ENCODE measurements at regions not wholly inside any gene's neighbourhood (a gene's known extent, or its start where the extent isn't known, plus 50 kb on each side); places are given as distances from the start of the nearest gene placed in this dataset.

GRCh38 chr1:199687321-199687720 lies 340.2 kb upstream of the NR5A2 start:
- no peak for FAIRE-seq
- no peak for ATAC-seq
- H3K27me3 ChIP-seq = no peaks in the 10 kb centered on the region
- WGBS, 2 donors = 87 to 90% methylated on average over 4 of the region's 4 CpGs
- H3K4me3 ChIP-seq = no peak overlapping the region
- peaks cover 8 to 9% (median 9%) of the 10 kb centered on the region in 3 donors for H3K4me1 ChIP-seq
- H3K36me3 ChIP-seq = no peaks in the 10 kb centered on the region
- DNase-seq = no peak
- intact Hi-C loops (cut with DNase I) = loop anchor here in 2 of 3 donors (10.0 kb wide), 2 partner anchors 357 to 817 kb away; no protein-coding TSS in a partner anchor
- H3K9me3 ChIP-seq = no peaks in the 10 kb centered on the region
- no peak for TF ChIP-seq CTCF (IDR thresholded peaks at IDR 0.05)
- no peak overlapping the region for H3K27ac ChIP-seq

- intact Hi-C loops (cut with DNase I) = loop anchor here in 2 of 3 donors (10.0 kb wide), 2 partner anchors 357 to 817 kb away; no protein-coding TSS in a partner anchor
- DNase-seq (peak in 1 of 6 donors; percentile 13), FAIRE-seq (no peak), ATAC-seq (peak in 2 of 4 donors; percentile 33 to 38)
- Histone ChIP-seq H3K9me3 (no peaks in the 10 kb centered on the region), H3K36me3 (no peaks in the 10 kb centered on the region), H3K27ac (no peak overlapping the region), H3K27me3 (no peaks in the 10 kb centered on the region), H3K4me1 (peaks cover 7 to 9% (median 9%) of the 10 kb centered on the region in 3 donors), H3K4me3 (no peak overlapping the region)
- WGBS, 2 donors = 47 to 53% methylated on average over 3 of the region's 3 CpGs
- no peak for TF ChIP-seq CTCF (IDR thresholded peaks at IDR 0.05)
Measured at GRCh38 chr1:199688133-199688676, 339.3 kb upstream of the NR5A2 start.

GRCh38 chr1:199688774-199689173 lies 338.7 kb upstream of the NR5A2 start:
- Histone ChIP-seq H3K27ac (no peak overlapping the region), H3K9me3 (no peaks in the 10 kb centered on the region), H3K27me3 (no peaks in the 10 kb centered on the region), H3K4me3 (no peak overlapping the region), H3K4me1 (peaks cover 2 to 9% (median 9%) of the 10 kb centered on the region in 3 donors), H3K36me3 (no peaks in the 10 kb centered on the region)
- intact Hi-C loops (cut with DNase I) = loop anchor here in 2 of 3 donors (10.0 kb wide), 2 partner anchors 356 to 816 kb away; no protein-coding TSS in a partner anchor
- TF ChIP-seq CTCF (IDR thresholded peaks at IDR 0.05) = no peak
- ATAC-seq (no peak), DNase-seq (no peak), FAIRE-seq (no peak)

GRCh38 chr1:199690496-199690895 lies 337.0 kb upstream of the NR5A2 start:
- no peak for FAIRE-seq
- peaks cover 0 to 1% (median 0%) of the 10 kb centered on the region in 3 donors for H3K4me1 ChIP-seq
- no peak for TF ChIP-seq CTCF (IDR thresholded peaks at IDR 0.05)
- WGBS, 2 donors = 86 to 90% methylated on average over 1 of the region's 1 CpG
- ATAC-seq = no peak
- no peak for DNase-seq
- no peaks in the 10 kb centered on the region for H3K27me3 ChIP-seq
- intact Hi-C loops (cut with DNase I) = no loop called here
- no peak overlapping the region for H3K27ac ChIP-seq
- H3K36me3 ChIP-seq = no peaks in the 10 kb centered on the region
- no peaks in the 10 kb centered on the region for H3K9me3 ChIP-seq
- no peak overlapping the region for H3K4me3 ChIP-seq

GRCh38 chr1:199691540-199691939 lies 336.0 kb upstream of the NR5A2 start:
- Histone ChIP-seq H3K9me3 (no peaks in the 10 kb centered on the region), H3K27ac (no peak overlapping the region), H3K4me3 (no peak overlapping the region), H3K36me3 (no peaks in the 10 kb centered on the region), H3K27me3 (no peaks in the 10 kb centered on the region), H3K4me1 (no peaks in the 10 kb centered on the region)
- 64 to 70% methylated on average over 3 of the region's 3 CpGs for WGBS, 2 donors
- DNase-seq (no peak), ATAC-seq (peak in 3 of 4 donors; percentile 70 to 87 (median 70)), FAIRE-seq (no peak)
- intact Hi-C loops (cut with DNase I) = no loop called here
- no peak for TF ChIP-seq CTCF (IDR thresholded peaks at IDR 0.05)
